HUES6 (cell line): ENCODE measurements at regions not wholly inside any gene's neighbourhood (a gene's known extent, or its start where the extent isn't known, plus 50 kb on each side); places are given as distances from the start of the nearest gene placed in this dataset.

Source experiments
- H3K27ac ChIP-seq: 2 replicates; pipeline ENCODE4 v1.7.0; 2013; ENCODE audit warnings: low read depth, mild to moderate bottlenecking, low read length, inconsistent platforms
- H3K27me3 ChIP-seq: 2 replicates; pipeline ENCODE4 v1.6.1; 2013; ENCODE audit warnings: low read length; ENCODE audit not compliant: control insufficient read depth, insufficient read depth
- H3K36me3 ChIP-seq: 2 replicates; pipeline ENCODE4 v1.6.1; 2013; ENCODE audit warnings: low read length; ENCODE audit not compliant: control insufficient read depth, insufficient read depth
- H3K4me1 ChIP-seq: 2 replicates; pipeline ENCODE4 v1.6.1; 2013; ENCODE audit warnings: low read length; ENCODE audit not compliant: control insufficient read depth, insufficient read depth
- H3K4me3 ChIP-seq: 2 replicates; pipeline ENCODE4 v1.5.1; 2013; ENCODE audit warnings: low read depth, low read length
- H3K9ac ChIP-seq: one replicate; pipeline ENCODE4 v1.6.1; 2013; ENCODE audit warnings: mild to moderate bottlenecking, low read length
- H3K9me3 ChIP-seq: 2 replicates; pipeline ENCODE4 v1.6.1; 2013; ENCODE audit warnings: low read depth, low read length; ENCODE audit not compliant: control insufficient read depth, insufficient read depth

- H3K9me3 ChIP-seq = no peaks in the 10 kb centered on the region
- 0 out of 2 replicates have a peak, but pooled peaks cover 1% of the 10 kb centered on the region for H3K4me1 ChIP-seq
- no peaks in the 10 kb centered on the region for H3K36me3 ChIP-seq
- H3K27ac ChIP-seq = no peak overlapping the region
- no peaks in the 10 kb centered on the region for H3K27me3 ChIP-seq
- no peak overlapping the region for H3K9ac ChIP-seq
- H3K4me3 ChIP-seq = no peak overlapping the region
Measured at GRCh38 chr6:73968221-73968757, 272.3 kb downstream of the CD109 start.

DNA sequence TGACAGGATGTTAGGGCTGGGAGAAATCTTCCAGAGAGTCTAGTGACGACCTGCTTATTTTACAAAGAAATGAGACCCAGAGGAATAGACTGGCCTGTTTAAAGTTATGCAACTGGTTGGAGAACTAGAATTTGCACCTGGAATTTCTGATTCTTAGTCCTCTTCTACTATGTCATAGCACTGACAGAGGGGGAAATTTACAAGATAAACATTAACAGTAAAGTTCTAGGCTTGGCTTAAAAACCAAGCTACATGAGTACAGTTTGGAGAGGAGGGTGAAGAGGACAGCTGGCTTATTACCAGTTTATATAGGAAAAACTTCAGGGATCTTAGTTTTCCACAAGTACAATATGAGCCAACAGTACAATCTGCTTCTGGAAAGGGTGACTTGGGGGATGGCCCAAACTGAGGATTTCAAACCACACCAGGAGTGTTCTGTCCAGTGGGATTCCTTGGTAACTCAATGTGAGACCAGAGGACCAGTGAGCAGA lies 269.6 kb downstream of the CD109 start:
- Histone ChIP-seq H3K27ac (no peak overlapping the region), H3K36me3 (no peaks in the 10 kb centered on the region), H3K27me3 (no peaks in the 10 kb centered on the region), H3K4me1 (0 out of 2 replicates have a peak, but pooled peaks cover 6% of the 10 kb centered on the region), H3K9ac (no peak overlapping the region), H3K9me3 (no peaks in the 10 kb centered on the region), H3K4me3 (no peak overlapping the region)

DNA sequence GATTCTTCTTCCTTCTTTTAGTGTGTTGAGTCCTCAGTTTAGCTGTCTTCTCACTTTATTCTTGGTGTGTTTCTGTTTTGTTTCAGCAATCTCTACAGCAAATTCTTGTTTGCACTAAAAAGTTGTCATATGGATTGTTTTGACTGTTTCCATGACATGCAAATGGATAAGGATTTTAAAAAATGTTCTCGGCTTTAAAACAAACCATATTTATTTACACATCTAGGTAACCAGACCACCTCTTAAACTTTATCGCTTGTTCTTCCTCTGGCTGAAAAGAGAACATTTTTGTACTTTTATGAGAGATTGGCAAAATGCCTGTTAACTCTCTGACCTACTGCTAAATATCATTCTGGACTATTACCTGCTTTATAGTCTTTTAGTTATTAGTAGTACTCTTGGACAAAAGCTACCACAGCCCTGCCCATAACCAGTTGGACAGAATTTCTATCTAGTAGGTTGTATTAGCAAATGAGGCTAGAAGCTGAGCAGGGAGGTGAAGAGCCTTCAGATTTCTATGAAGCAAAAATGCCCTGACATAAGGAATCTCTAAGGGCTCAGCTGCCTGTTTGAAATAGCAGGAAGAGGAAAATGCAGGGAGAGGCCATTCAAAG lies 268.3 kb downstream of the CD109 start:
- H3K36me3 ChIP-seq = no peaks in the 10 kb centered on the region
- H3K9ac ChIP-seq = no peak overlapping the region
- no peak overlapping the region for H3K27ac ChIP-seq
- no peaks in the 10 kb centered on the region for H3K27me3 ChIP-seq
- no peaks in the 10 kb centered on the region for H3K9me3 ChIP-seq
- H3K4me3 ChIP-seq = no peak overlapping the region
- 0 out of 2 replicates have a peak, but pooled peaks cover 6% of the 10 kb centered on the region for H3K4me1 ChIP-seq

DNA sequence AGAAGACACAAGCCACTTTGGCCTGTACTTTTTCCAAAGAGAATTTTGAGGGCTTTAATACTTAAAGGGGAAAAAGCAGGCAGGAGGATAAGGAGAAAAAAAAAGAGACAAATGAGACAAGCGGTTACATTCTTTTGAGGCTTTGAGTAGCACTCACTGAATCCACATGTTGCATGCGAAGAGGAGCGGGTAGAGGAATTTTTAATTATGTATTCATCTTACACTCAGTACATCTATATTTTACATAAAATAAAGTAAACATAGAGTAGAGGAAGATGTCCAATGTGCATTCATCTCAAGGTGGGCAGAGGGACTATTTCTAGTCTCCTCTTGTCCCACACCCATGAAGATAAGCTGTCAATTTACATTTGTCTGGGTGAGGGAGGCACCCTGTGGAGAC lies 266.9 kb downstream of the CD109 start:
- H3K27me3 ChIP-seq = no peaks in the 10 kb centered on the region
- 0 out of 2 replicates have a peak, but pooled peaks cover 6% of the 10 kb centered on the region for H3K4me1 ChIP-seq
- no peak overlapping the region for H3K27ac ChIP-seq
- no peaks in the 10 kb centered on the region for H3K9me3 ChIP-seq
- H3K9ac ChIP-seq = no peak overlapping the region
- no peak overlapping the region for H3K4me3 ChIP-seq
- no peaks in the 10 kb centered on the region for H3K36me3 ChIP-seq

DNA sequence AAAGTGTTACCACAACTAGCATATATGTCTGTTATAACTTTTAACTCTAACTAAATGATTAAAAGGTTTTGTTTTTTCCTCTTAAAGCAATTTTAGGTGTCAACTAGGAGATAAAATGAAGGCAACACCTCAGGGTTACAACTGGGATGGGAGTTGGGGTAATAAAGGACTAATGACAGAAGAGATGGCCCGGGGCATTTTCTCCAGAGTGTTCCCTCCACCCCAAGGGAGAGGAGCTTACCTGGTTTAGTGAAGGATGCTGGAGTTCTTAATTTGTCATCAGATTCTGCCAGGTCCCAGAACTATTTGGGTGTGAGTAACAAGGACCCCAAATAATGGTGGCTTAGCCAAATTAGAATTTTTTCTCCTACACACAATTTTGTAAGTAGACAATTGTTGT lies 260.3 kb downstream of the CD109 start:
- H3K9ac ChIP-seq = no peak overlapping the region
- no peaks in the 10 kb centered on the region for H3K36me3 ChIP-seq
- H3K27me3 ChIP-seq = no peaks in the 10 kb centered on the region
- H3K4me3 ChIP-seq = no peak overlapping the region
- no peak overlapping the region for H3K27ac ChIP-seq
- no peaks in the 10 kb centered on the region for H3K9me3 ChIP-seq
- H3K4me1 ChIP-seq = no peaks in the 10 kb centered on the region

DNA sequence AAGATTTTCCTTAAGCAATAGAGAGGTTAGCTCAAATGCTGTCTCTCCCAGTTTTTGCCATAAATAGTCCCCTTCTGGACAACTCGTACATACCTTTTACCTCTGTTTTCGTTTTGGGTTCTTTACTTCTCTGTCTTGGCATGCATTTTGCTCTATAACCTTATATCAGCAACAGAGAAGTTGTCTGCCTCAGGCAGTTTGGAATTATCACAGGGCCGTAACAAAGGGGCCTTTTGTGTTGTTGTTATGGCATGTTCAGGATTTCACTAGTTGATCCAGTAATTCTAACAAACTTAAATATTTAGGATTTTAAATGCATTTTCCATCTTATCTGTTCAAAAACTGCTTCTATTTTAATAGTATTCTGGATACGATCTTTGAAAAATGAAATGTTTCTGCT lies 259.8 kb downstream of the CD109 start:
- Histone ChIP-seq H3K4me1 (no peaks in the 10 kb centered on the region), H3K9ac (no peak overlapping the region), H3K27ac (no peak overlapping the region), H3K36me3 (no peaks in the 10 kb centered on the region), H3K4me3 (no peak overlapping the region), H3K27me3 (no peaks in the 10 kb centered on the region), H3K9me3 (no peaks in the 10 kb centered on the region)

DNA sequence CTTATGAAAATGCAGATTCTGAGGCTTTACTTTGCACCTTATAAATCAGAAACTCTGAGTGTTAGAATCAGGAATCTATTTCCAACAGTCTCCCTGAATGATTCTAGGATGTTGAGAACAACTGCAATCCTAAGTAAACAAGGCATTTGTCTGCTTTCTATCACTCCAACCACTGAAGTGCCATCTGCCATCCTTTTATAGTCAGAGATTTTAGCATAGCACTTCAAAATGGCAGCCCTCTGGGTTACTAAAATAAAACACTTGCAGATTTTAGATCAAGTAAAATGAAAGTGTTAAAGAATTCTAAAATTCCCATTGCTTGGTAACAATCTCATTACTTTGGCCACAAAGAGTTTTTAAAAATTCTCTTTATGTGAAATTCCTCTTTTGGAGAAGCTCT lies 258.9 kb downstream of the CD109 start:
- Histone ChIP-seq H3K36me3 (no peaks in the 10 kb centered on the region), H3K4me1 (no peaks in the 10 kb centered on the region), H3K4me3 (no peak overlapping the region), H3K9me3 (no peaks in the 10 kb centered on the region), H3K27me3 (no peaks in the 10 kb centered on the region), H3K9ac (no peak overlapping the region), H3K27ac (no peak overlapping the region)

- no peak overlapping the region for H3K4me3 ChIP-seq
- no peaks in the 10 kb centered on the region for H3K4me1 ChIP-seq
- no peaks in the 10 kb centered on the region for H3K27me3 ChIP-seq
- no peaks in the 10 kb centered on the region for H3K36me3 ChIP-seq
- no peak overlapping the region for H3K27ac ChIP-seq
- no peak overlapping the region for H3K9ac ChIP-seq
- no peaks in the 10 kb centered on the region for H3K9me3 ChIP-seq
Measured at GRCh38 chr6:73951183-73951582, 255.2 kb downstream of the CD109 start.

- H3K9ac ChIP-seq = no peak overlapping the region
- H3K27me3 ChIP-seq = no peaks in the 10 kb centered on the region
- no peaks in the 10 kb centered on the region for H3K9me3 ChIP-seq
- H3K36me3 ChIP-seq = no peaks in the 10 kb centered on the region
- no peak overlapping the region for H3K4me3 ChIP-seq
- H3K27ac ChIP-seq = no peak overlapping the region
- H3K4me1 ChIP-seq = no peaks in the 10 kb centered on the region
Measured at GRCh38 chr6:73943930-73944652, 248.1 kb downstream of the CD109 start.

DNA sequence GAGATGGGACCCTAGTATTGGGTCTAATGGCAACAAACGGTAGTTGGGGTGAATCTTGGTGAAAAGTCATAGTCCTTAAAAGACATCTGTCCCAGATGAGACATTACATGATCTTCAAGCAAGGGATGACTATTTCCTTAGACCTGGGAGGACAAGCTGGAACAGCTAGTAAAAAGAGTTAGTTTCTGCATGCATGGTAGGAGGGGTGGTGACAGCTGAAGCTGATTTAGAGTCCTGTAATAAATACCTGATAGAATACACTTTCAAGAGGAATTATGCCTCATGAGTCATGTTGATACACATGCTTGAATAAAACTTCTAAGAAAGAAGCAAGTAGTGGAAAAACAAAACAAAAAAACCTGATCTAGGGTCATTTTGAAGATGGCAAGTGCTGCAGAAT lies 247.4 kb downstream of the CD109 start:
- no peak overlapping the region for H3K9ac ChIP-seq
- no peak overlapping the region for H3K4me3 ChIP-seq
- no peak overlapping the region for H3K27ac ChIP-seq
- H3K4me1 ChIP-seq = no peaks in the 10 kb centered on the region
- no peaks in the 10 kb centered on the region for H3K9me3 ChIP-seq
- H3K27me3 ChIP-seq = no peaks in the 10 kb centered on the region
- no peaks in the 10 kb centered on the region for H3K36me3 ChIP-seq

- no peaks in the 10 kb centered on the region for H3K36me3 ChIP-seq
- H3K27me3 ChIP-seq = no peaks in the 10 kb centered on the region
- H3K4me3 ChIP-seq = no peak overlapping the region
- H3K4me1 ChIP-seq = no peaks in the 10 kb centered on the region
- H3K9me3 ChIP-seq = no peaks in the 10 kb centered on the region
- no peak overlapping the region for H3K27ac ChIP-seq
- H3K9ac ChIP-seq = no peak overlapping the region
Measured at GRCh38 chr6:73942592-73943186, 246.7 kb downstream of the CD109 start.
